ENCODE measurements at regions not wholly inside any gene's neighbourhood (a gene's known extent, or its start where the extent isn't known, plus 50 kb on each side); places are given as distances from the start of the nearest gene placed in this dataset.

DNA sequence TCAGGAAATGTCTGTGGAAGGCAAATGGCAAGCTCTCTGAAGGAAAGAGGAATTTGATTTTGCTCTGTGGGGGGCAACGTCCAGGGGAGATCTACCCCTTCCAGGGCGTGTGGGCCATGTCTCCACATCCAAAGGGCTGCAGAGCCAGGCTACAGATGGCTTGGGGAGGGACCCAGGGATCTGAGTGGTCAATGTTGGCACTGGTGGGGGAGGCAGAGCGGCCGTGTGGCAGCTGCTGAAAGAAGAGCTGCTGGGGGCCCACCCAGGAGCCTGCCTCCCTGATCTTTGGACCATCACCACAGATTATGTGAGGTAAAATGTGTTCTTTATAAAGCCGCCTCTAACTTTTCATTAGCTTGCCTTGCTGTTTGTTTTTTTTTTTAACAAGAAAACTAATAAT, 144.1 kb downstream of the HERPUD2 start:
- Mint-ChIP-seq H3K27me3 (ENCODE audit: low read depth) (peaks cover 8% of the 10 kb centered on the region), H3K36me3 (ENCODE audit: insufficient read depth in 2 of 2) (no peaks in the 10 kb centered on the region), H3K27ac (no peak overlapping the region), H3K4me1 (ENCODE audit: low read depth) (no peaks in the 10 kb centered on the region), H3K4me3 (no peak overlapping the region), H3K9me3 (no peaks in the 10 kb centered on the region)
- DNase-seq (no peak), ATAC-seq (replicated peaks in 1 of 2) (no peak)

DNA sequence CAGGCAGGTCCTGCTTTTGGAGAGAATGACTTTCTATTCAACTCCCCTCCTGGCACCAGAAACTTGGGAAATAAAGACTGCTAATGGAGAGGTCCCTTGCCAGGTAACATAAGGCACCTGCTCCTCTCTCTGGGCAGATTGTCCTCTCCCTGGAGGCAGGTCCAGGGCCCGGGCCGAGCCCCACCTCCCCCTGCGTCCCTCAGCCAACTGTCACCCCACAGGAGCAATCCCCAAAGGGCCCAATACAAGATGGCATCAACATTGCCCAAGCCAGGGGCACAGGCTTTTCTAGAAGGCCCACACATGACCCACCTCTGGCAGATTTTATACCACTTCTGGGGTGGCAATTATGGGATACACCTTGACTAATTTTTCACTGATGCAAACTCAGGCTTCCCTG, 145.2 kb downstream of the HERPUD2 start:
- Mint-ChIP-seq H3K4me3 (no peak overlapping the region), H3K36me3 (ENCODE audit: insufficient read depth in 2 of 2) (no peaks in the 10 kb centered on the region), H3K27me3 (ENCODE audit: low read depth) (peaks cover 8% of the 10 kb centered on the region), H3K4me1 (ENCODE audit: low read depth) (no peaks in the 10 kb centered on the region), H3K27ac (no peak overlapping the region), H3K9me3 (no peaks in the 10 kb centered on the region)
- ATAC-seq (replicated peaks in 1 of 2) (no peak), DNase-seq (no peak)

DNA sequence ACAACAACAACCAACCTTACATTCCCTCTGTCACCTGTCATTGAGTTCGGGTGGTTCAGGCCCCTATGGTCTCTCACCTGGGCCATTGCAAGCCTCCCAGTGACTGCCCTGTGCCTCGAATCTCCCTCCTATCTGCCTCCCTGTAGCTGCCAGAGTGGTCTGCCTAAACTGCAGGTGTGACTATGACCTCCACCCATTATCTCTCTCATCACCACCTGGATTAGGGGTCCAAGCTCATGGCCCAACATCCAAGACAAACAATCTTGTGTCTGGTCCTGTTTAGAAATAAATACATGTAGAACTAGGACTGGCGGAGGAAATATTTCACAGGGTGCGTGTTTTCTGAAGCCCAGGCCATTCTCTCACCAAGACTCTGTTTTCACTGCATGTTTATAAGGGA, 146.6 kb downstream of the HERPUD2 start:
- H3K27me3 Mint-ChIP-seq (ENCODE audit: low read depth): peaks cover 8% of the 10 kb centered on the region
- ATAC-seq (replicated peaks in 1 of 2): no peak
- no peaks in the 10 kb centered on the region for H3K4me1 Mint-ChIP-seq (ENCODE audit: low read depth)
- H3K27ac Mint-ChIP-seq: no peak overlapping the region
- no peak for DNase-seq
- no peak overlapping the region for H3K4me3 Mint-ChIP-seq
- no peaks in the 10 kb centered on the region for H3K36me3 Mint-ChIP-seq (ENCODE audit: insufficient read depth in 2 of 2)
- no peaks in the 10 kb centered on the region for H3K9me3 Mint-ChIP-seq

DNA sequence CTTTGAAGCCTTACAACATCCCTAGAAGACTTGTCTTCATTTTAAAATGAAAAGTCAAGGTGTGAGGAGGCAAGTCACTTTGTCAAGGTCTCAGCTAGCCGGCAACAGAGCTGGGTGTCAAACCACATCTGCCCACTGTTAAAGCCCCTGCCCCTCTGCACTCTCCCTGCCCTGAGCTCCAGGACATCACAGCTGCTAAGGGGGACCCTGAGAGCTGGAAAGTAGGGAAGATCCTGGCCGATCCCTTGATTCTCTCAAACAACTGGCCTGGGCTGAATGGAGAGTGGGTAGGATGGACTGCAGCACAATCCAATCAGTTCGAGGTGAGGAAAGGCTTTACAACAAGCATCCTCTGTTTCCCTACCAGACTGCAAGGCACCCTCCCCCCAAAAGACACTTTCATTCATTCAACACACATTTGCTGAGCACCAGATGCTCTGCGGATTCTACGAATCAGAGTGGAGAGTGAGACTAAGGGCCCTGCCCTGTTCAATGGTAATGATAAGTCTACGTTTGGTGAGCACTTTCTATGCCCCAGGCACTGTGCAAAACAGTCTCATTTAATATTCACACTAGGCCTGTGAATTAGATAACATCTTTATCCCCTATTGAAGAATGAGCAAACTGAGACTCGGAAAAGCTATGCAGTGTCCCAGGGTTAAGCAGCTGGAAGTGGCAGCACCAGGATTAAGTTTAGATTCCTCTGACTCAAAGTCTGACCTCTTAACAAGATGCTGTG, 148.1 kb downstream of the HERPUD2 start:
- H3K27me3 Mint-ChIP-seq (ENCODE audit: low read depth): peaks cover 9% of the 10 kb centered on the region
- DNase-seq (no peak), ATAC-seq (replicated peaks in 1 of 2) (no peak)
- no peak overlapping the region for H3K4me3 Mint-ChIP-seq
- no peaks in the 10 kb centered on the region for H3K36me3 Mint-ChIP-seq (ENCODE audit: insufficient read depth in 2 of 2)
- no peaks in the 10 kb centered on the region for H3K9me3 Mint-ChIP-seq
- no peaks in the 10 kb centered on the region for H3K4me1 Mint-ChIP-seq (ENCODE audit: low read depth)
- no peak overlapping the region for H3K27ac Mint-ChIP-seq

DNA sequence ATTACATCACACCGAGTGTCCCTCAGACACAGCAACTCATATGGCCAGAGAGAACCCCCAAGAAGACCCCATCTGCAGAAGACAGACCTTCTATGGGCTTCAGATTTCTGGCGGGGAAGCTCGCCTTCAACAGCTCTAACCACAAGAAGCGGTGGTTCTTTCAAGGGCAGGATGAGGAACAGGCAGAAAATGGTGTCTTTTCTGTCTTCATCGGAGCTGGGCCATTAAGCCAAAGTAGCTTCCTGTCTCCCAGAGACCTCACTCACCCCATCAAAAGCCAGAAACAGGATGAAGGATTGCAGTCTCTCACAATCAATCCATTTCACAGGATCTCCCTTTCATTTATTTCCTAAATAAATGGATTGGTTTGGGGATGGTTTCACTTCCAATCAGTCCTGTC, 149.1 kb downstream of the HERPUD2 start:
- Mint-ChIP-seq H3K27ac (no peak overlapping the region), H3K9me3 (no peaks in the 10 kb centered on the region), H3K27me3 (ENCODE audit: low read depth) (peaks cover 9% of the 10 kb centered on the region), H3K4me3 (no peak overlapping the region), H3K36me3 (ENCODE audit: insufficient read depth in 2 of 2) (no peaks in the 10 kb centered on the region), H3K4me1 (ENCODE audit: low read depth) (no peaks in the 10 kb centered on the region)
- ATAC-seq (replicated peaks in 1 of 2): no peak
- no peak for DNase-seq

DNA sequence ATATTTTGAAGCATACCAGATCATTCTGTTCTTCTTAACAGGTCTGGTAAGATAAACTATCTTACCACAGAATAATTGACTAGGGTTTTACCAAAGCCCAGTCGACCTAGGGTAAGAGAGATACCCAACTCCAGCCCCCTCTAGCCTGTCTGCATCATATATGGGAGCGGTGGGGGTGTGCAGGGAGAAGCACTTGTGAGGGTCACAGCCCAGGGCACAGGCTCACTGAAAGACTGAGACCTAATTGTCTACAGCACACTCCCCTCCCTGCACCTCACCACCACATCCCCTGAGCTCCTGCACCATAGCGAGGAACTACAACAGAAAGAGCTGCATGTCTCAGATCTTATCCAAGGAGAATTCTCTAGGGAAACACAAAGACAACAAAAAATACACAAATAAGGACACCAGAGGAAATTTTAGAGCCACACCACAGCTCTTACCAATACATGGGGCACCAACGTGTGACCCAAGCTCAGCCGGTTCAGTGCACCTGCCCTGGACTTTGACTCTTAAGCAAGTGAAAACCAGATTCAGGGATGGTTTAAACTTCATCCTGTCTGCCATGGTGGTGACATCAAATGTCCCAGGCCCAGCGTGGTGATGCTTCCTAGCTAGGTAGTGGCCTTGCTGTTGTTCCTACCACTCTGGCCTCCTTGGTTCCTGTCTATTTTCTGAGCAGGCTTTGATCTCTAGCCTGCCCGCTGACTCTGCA, 150.8 kb downstream of the HERPUD2 start:
- Mint-ChIP-seq H3K4me1 (ENCODE audit: low read depth) (no peaks in the 10 kb centered on the region), H3K27ac (no peak overlapping the region), H3K4me3 (no peak overlapping the region), H3K9me3 (no peaks in the 10 kb centered on the region), H3K27me3 (ENCODE audit: low read depth) (peaks cover 15% of the 10 kb centered on the region), H3K36me3 (ENCODE audit: insufficient read depth in 2 of 2) (no peaks in the 10 kb centered on the region)
- no peak for DNase-seq
- no peak for ATAC-seq (replicated peaks in 1 of 2)

DNA sequence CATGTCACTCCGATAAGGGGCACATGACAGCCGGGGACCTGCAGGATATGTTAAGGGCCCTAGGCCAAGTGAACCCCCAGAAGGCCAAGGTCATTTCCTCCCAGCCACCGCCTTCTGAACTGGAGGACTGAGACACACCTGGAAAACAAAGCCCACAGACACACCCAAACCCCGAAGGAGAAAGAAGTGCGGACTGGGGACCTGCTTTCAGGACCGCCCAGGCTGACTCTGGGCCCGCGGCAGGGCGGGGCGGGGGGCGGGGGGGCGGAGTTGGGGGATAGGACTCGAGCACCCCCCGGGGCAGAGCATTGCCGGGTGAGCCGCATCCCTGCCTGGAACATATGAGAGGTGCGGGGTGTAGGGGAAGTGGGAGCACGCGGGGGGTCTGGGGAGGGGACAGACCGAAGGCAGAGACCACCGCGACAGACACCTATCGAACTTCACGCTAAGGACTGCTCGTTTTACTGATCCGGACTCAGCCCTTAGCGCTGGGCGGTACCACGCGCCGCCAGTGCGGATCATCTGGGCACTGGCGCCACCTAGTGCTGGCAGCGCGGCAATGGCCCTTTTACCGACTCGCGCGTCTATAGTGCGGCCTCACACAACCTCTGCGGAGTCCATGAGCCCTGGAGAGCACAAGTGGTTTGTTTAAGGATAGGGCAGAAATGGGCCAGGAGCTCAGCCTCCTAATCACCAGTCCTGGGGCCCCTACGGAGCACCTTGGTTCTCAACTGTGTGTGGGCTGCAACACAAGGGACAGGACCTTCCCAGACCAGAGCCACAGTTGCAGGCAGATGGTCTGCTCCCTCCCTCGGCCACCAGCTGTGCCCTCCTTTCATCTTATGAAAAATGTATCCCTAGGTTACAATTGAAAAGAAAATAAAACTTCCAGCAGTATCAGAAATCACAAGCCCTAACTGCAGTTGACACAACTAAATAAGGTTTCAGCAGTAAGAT, 157.6 kb downstream of the HERPUD2 start:
- ATAC-seq (replicated peaks in 1 of 2): peak; percentile 97 to 98
- Mint-ChIP-seq H3K4me3 (peak overlapping the region; percentile 67 to 75), H3K27ac (no peak overlapping the region), H3K9me3 (no peaks in the 10 kb centered on the region), H3K27me3 (ENCODE audit: low read depth) (peaks cover 14% of the 10 kb centered on the region), H3K4me1 (ENCODE audit: low read depth) (no peaks in the 10 kb centered on the region), H3K36me3 (ENCODE audit: insufficient read depth in 2 of 2) (no peaks in the 10 kb centered on the region)
- peak; percentile 78 to 83 for DNase-seq

DNA sequence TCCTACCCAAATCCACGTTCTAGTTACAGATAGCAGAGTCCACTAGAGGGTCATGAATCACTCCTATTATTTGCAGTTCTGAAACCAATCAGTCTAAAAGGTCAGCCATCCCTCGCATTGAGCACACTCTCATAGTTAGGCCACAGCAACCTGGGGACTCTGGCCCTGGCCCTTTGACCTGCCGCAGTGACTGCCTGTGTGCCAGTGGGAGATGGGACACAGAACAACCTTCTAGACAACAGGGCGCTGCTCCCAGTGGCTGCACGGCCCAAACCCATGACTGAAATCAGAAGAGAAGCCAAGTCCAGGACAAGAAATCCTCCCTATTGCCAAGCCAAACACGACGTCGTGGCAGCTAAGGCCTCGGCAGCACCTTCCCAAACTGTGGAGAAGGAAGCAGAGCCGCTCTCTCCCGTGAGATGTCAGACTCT, 158.5 kb downstream of the HERPUD2 start:
- no peak for ATAC-seq (replicated peaks in 1 of 2)
- Mint-ChIP-seq H3K9me3 (no peaks in the 10 kb centered on the region), H3K4me3 (peak overlapping the region in 1 of 2 donors; percentile 4), H3K4me1 (ENCODE audit: low read depth) (no peaks in the 10 kb centered on the region), H3K27ac (no peak overlapping the region), H3K27me3 (ENCODE audit: low read depth) (peaks cover 14% of the 10 kb centered on the region), H3K36me3 (ENCODE audit: insufficient read depth in 2 of 2) (no peaks in the 10 kb centered on the region)
- no peak for DNase-seq

DNA sequence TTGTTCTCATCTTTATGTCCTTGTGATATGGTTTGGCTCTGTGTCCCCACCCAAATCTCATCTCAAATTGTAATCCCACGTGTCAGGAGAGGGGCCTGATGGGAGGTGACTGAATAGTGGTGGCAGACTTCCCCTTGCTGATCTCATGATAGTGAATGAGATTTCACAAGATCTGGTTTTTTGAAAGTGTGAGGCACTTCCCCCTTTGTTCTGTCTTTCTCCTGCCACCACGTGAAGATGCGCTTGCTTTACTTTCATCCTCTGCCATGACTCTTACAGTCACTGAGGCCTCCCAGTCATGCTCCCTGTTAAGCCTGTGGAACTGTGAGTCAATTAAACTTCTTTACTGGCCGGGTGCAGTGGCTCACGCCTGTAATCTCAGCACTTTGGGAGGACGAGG, 161.0 kb downstream of the HERPUD2 start:
- Mint-ChIP-seq H3K27me3 (ENCODE audit: low read depth) (peaks cover 8% of the 10 kb centered on the region), H3K36me3 (ENCODE audit: insufficient read depth in 2 of 2) (no peaks in the 10 kb centered on the region), H3K27ac (no peak overlapping the region), H3K4me1 (ENCODE audit: low read depth) (no peaks in the 10 kb centered on the region), H3K4me3 (no peak overlapping the region), H3K9me3 (no peaks in the 10 kb centered on the region)
- DNase-seq (no peak), ATAC-seq (replicated peaks in 1 of 2) (no peak)

DNA sequence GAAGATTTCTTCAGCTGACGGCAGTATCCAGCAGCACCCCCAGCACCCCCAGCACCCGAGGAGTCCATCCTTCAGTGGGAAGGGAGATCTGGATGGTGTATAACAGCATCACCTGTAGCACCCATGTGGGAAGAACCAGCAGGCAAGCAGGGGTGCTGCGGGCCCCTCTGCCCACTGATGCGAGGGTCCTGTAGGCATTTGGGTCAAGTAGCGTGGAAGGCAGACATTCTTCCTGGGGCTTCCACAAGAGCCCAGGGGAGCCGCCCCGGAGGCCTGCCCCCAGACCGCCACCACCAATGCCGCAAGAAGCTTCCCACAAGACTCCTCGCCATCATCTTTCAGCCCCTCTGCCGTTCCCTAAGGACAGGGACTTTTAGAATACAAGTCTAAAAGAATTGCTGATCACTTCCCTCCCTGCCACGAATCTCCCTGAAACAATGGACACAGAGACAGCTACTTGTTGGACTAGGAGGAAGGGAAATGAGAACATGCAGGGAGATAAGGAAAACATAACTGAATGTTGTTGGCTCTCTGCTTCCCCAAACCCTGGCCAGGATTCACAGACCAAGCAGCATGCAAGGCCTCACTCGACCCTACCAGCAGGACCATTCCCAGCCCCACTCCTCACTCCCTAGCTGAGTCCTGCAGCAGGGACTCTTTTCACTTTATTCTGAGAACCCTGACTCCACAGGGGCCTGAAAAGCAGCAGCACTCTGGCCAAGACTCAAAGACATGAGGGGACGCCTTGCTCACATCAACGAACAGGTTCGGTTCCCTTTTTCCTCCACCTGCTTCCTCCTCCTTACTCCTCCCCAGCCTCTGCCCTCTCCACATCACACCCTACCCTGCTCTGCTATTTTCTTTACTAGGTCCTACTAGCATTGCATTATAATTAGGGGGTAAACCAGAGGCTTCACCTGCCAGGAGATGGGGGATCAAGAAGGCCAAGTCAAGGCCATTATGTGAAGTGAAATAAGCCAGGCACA, 164.5 kb downstream of the HERPUD2 start:
- DNase-seq (no peak), ATAC-seq (replicated peaks in 1 of 2) (no peak)
- Mint-ChIP-seq H3K36me3 (ENCODE audit: insufficient read depth in 2 of 2) (no peaks in the 10 kb centered on the region), H3K4me1 (ENCODE audit: low read depth) (no peaks in the 10 kb centered on the region), H3K4me3 (no peak overlapping the region), H3K27me3 (ENCODE audit: low read depth) (peaks cover 16% of the 10 kb centered on the region), H3K9me3 (no peaks in the 10 kb centered on the region), H3K27ac (no peak overlapping the region)

DNA sequence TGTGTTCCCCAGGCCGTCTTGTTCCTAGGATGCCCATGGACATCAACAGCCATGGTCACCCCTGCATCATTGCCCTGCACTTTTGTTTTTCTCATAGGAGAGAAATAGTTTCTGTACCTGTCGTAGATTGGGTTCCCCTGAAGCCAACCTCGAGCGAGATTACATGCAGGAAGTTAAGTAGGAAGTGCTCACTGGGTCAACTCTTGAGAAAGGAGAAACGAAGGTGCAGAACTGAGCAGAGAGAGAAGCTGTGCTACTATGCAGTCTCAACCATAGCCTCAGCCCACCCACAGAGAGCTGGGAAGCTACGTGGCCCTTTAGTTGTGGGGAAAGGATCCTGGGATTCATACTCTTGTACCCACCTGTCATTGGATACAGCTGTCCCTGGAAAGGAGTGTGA, 165.2 kb downstream of the HERPUD2 start:
- Mint-ChIP-seq H3K4me1 (ENCODE audit: low read depth) (no peaks in the 10 kb centered on the region), H3K36me3 (ENCODE audit: insufficient read depth in 2 of 2) (no peaks in the 10 kb centered on the region), H3K9me3 (no peaks in the 10 kb centered on the region), H3K27ac (no peak overlapping the region), H3K27me3 (ENCODE audit: low read depth) (peaks cover 16% of the 10 kb centered on the region), H3K4me3 (no peak overlapping the region)
- ATAC-seq (replicated peaks in 1 of 2): no peak
- DNase-seq: no peak

DNA sequence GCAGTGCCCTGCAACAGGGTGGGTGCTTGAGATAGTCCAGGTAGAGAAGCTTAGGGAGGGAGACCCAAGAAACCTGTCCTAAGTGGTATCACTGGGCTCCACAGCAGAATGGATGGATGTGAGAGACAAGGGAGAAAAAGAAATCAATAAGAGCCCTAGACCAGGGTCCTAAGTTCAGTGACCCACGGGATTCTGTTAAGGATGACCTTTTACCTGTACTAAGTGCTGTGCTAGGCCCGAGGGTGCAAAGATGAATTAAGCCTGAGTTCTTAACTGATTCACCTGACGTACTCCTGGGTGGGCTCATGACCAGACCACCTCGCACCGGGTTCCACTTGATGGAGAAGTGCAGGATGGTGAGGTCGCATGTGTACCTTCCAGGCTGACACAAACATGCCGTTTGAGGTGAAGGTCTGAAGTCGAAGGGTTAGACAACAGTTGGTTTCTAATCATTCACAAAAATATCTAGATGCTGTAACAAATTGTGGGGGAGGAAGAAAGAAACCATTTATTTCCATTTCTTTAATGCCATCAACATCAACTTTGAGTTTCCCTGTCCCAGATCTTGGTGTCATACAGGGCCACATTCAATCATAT, 166.5 kb downstream of the HERPUD2 start:
- Mint-ChIP-seq H3K9me3 (no peaks in the 10 kb centered on the region), H3K27ac (no peak overlapping the region), H3K36me3 (ENCODE audit: insufficient read depth in 2 of 2) (no peaks in the 10 kb centered on the region), H3K4me1 (ENCODE audit: low read depth) (no peaks in the 10 kb centered on the region), H3K4me3 (no peak overlapping the region), H3K27me3 (ENCODE audit: low read depth) (peaks cover 23% of the 10 kb centered on the region)
- ATAC-seq (replicated peaks in 1 of 2) (no peak), DNase-seq (no peak)
